ENCODE measurements at regions not wholly inside any gene's neighbourhood (a gene's known extent, or its start where the extent isn't known, plus 50 kb on each side); places are given as distances from the start of the nearest gene placed in this dataset.

GRCh38 chr18:60060578-60060977, 160.8 kb downstream of the PMAIP1 start:
- Histone ChIP-seq H3K27ac (ENCODE audit: low read depth in 1 of 2, low read length in 1 of 2) (no peak overlapping the region), H3K4me1 (ENCODE audit: control insufficient read depth in 5 of 5, insufficient read depth in 5 of 5, low read length in 5 of 5) (no peaks in the 10 kb centered on the region), H3K9me3 (ENCODE audit: control insufficient read depth in 4 of 4, insufficient read depth in 3 of 4, low read length in 3 of 4) (no peaks in the 10 kb centered on the region), H3K9ac (ENCODE audit: insufficient read depth in 1 of 2, low read length in 2 of 2) (no peak overlapping the region), H3K36me3 (ENCODE audit: control insufficient read depth in 4 of 4, insufficient read depth in 4 of 4, low read length in 4 of 4) (no peaks in the 10 kb centered on the region), H3K4me3 (no peak overlapping the region), H3K27me3 (ENCODE audit: control insufficient read depth in 3 of 3, insufficient read depth in 3 of 3, low read length in 2 of 3) (no peaks in the 10 kb centered on the region)
- no peak for TF ChIP-seq CTCF (IDR thresholded peaks at IDR 0.05; ENCODE audit: control extremely low read depth, extremely low read depth)
- 71 to 88% methylated on average over 3 of the region's 3 CpGs for WGBS, 2 donors
- ATAC-seq (ENCODE audit: insufficient read depth, low FRiP score): no peak
- no peak for DNase-seq

- Histone ChIP-seq H3K9ac (ENCODE audit: insufficient read depth in 1 of 2, low read length in 2 of 2) (no peak overlapping the region), H3K27ac (ENCODE audit: low read depth in 1 of 2, low read length in 1 of 2) (no peak overlapping the region), H3K4me1 (ENCODE audit: control insufficient read depth in 5 of 5, insufficient read depth in 5 of 5, low read length in 5 of 5) (no peaks in the 10 kb centered on the region), H3K9me3 (ENCODE audit: control insufficient read depth in 4 of 4, insufficient read depth in 3 of 4, low read length in 3 of 4) (no peaks in the 10 kb centered on the region), H3K4me3 (no peak overlapping the region), H3K36me3 (ENCODE audit: control insufficient read depth in 4 of 4, insufficient read depth in 4 of 4, low read length in 4 of 4) (no peaks in the 10 kb centered on the region), H3K27me3 (ENCODE audit: control insufficient read depth in 3 of 3, insufficient read depth in 3 of 3, low read length in 2 of 3) (no peaks in the 10 kb centered on the region)
- WGBS, 2 donors: 76% methylated on average over 1 of the region's 1 CpG
- no peak for TF ChIP-seq CTCF (IDR thresholded peaks at IDR 0.05; ENCODE audit: control extremely low read depth, extremely low read depth)
- no peak for ATAC-seq (ENCODE audit: insufficient read depth, low FRiP score)
- DNase-seq: no peak
These were observed 160.2 kb downstream of the PMAIP1 start for GRCh38 chr18:60060026-60060425.

GRCh38 chr18:60059216-60059615, 159.4 kb downstream of the PMAIP1 start:
- no peak overlapping the region for H3K4me3 ChIP-seq
- H3K9ac ChIP-seq (ENCODE audit: insufficient read depth in 1 of 2, low read length in 2 of 2): no peak overlapping the region
- H3K27me3 ChIP-seq (ENCODE audit: control insufficient read depth in 3 of 3, insufficient read depth in 3 of 3, low read length in 2 of 3): no peaks in the 10 kb centered on the region
- ATAC-seq (ENCODE audit: insufficient read depth, low FRiP score) (no peak), DNase-seq (no peak)
- H3K36me3 ChIP-seq (ENCODE audit: control insufficient read depth in 4 of 4, insufficient read depth in 4 of 4, low read length in 4 of 4): no peaks in the 10 kb centered on the region
- no peak overlapping the region for H3K27ac ChIP-seq (ENCODE audit: low read depth in 1 of 2, low read length in 1 of 2)
- H3K9me3 ChIP-seq (ENCODE audit: control insufficient read depth in 4 of 4, insufficient read depth in 3 of 4, low read length in 3 of 4): no peaks in the 10 kb centered on the region
- H3K4me1 ChIP-seq (ENCODE audit: control insufficient read depth in 5 of 5, insufficient read depth in 5 of 5, low read length in 5 of 5): no peaks in the 10 kb centered on the region
- WGBS, 2 donors: 84 to 88% methylated on average over 3 of the region's 3 CpGs
- TF ChIP-seq CTCF (IDR thresholded peaks at IDR 0.05; ENCODE audit: control extremely low read depth, extremely low read depth): no peak

GRCh38 chr18:60053747-60054304, 154.0 kb downstream of the PMAIP1 start:
- H3K9me3 ChIP-seq (ENCODE audit: control insufficient read depth in 4 of 4, insufficient read depth in 3 of 4, low read length in 3 of 4): peaks cover 0 to 2% (median 0%) of the 10 kb centered on the region in 4 donors
- no peak overlapping the region for H3K4me3 ChIP-seq
- H3K36me3 ChIP-seq (ENCODE audit: control insufficient read depth in 4 of 4, insufficient read depth in 4 of 4, low read length in 4 of 4): no peaks in the 10 kb centered on the region
- no peaks in the 10 kb centered on the region for H3K27me3 ChIP-seq (ENCODE audit: control insufficient read depth in 3 of 3, insufficient read depth in 3 of 3, low read length in 2 of 3)
- H3K4me1 ChIP-seq (ENCODE audit: control insufficient read depth in 5 of 5, insufficient read depth in 5 of 5, low read length in 5 of 5): no peaks in the 10 kb centered on the region
- DNase-seq (no peak), ATAC-seq (ENCODE audit: insufficient read depth, low FRiP score) (no peak)
- 76 to 82% methylated on average over 8 of the region's 8 CpGs for WGBS, 2 donors
- TF ChIP-seq CTCF (IDR thresholded peaks at IDR 0.05; ENCODE audit: control extremely low read depth, extremely low read depth): no peak
- H3K9ac ChIP-seq (ENCODE audit: insufficient read depth in 1 of 2, low read length in 2 of 2): no peak overlapping the region
- no peak overlapping the region for H3K27ac ChIP-seq (ENCODE audit: low read depth in 1 of 2, low read length in 1 of 2)
